ENCODE measurements at regions not wholly inside any gene's neighbourhood (a gene's known extent, or its start where the extent isn't known, plus 50 kb on each side); places are given as distances from the start of the nearest gene placed in this dataset.
"Not testable (repeated sequence)": the region's sequence is repeated elsewhere in the genome, so short reads cannot be mapped to it uniquely, and the experiment has no call there.

DNA sequence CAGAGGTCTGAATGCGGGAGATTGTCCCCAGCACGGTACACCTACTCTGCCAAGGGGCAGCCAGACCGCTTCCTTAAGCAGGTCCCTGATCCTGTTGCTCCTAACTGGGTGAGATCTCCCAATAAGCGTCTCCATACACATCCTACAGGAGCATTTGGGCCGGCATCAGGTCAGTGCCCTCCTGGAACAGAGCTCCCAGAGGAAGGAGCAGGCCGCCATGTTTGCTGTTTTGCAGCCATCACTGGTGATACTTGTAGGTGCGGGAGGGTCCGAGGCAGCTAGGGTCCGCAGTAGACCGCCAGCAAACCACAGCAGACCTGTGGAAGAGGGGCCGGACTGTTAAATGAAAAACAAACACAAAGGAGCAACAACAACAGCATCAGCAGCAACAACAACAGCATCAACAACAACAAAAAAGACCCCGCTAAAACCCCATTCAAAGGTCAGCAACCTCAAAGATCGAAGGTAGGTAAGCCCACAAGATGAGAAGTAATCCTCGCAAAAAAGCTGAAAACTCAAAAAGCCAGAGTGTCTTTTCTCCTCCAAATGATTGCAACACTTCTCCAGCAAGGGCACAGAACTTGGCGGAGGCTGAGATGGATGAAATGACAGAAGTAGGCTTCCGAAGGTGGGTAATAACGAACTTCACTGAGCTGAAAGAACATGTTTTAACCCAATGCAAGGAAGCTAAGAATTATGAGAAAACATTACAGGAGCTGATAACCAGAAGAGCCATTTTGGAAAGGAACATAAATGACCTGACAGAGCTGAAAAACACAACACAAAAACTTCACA is 79.0 kb upstream of the CDH7 start:
- DNase-seq = no peak

DNA sequence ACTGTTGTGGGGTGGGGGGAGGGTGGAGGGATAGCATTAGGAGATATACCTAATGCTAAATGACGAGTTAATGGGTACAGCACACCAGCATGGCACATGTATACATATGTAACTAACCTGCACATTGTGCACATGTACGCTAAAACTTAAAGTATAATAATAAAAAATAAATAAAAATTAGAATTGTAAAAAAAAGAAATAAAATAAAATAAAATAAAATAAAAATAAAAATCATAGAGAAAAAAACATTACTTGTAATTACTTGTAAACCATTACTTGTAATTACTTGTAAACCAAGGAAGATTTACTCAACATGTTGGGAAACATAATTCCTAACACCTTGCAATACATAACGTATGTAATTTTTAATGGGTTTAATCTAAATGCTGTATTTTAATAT is 80.7 kb upstream of the CDH7 start:
- DNase-seq = not testable (repeated sequence)

DNA sequence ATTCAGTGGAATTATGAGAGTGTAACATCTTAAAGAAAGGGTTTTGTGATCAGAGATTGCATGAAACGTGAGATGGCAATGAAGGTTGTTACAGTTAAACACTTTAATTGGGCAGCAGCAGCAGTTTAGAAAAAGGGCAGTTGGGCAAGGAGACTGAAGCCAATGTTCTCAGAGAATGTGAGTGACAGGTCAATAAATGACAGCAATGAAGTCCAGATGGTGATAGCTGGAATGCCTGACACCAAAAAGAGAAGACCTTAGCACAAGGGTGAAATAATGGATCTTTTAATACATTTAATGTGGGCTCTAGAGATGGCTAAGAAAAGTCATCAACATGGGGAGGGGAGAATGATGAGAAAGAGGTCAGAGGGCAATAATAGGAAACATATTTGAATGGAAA is 89.4 kb upstream of the CDH7 start:
- no peak for DNase-seq

DNA sequence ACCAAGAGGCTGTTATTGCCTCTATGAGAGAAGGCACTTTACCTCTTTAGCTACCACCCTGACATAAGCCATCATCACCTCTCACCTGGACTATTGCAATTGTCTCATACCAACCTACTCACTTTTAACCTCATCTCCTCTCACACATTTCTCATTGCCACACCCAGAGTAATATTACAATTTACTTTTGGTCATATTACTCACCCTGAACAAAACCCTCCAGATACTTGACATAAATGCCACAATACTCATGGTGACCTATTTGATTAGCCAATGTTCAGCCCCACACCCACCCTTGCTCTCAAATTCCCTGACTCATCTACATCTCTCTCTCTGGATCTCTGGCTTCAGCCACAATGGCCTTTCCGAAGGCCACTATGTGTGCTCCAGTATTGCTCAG is 90.9 kb upstream of the CDH7 start:
- peak; percentile 8 for DNase-seq

DNA sequence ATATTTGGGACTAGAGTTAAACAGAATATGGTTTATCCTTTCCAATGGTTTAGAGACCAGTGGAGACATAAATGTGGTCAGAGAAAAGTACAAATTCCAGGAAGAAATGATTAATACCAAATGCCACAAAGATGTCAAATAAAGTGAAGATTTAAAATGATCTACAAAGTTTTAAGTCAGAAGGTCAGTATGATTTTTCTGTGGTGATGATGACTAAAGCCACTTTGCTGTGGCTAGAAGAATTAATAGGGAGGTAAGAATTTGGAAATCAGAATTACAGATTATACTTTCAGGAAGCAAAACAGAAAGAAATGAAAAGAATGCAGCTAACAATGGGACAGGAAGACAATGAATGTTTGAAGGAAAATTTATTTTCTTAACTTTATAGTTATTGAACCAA is 91.5 kb upstream of the CDH7 start:
- peak; percentile 5 for DNase-seq

DNA sequence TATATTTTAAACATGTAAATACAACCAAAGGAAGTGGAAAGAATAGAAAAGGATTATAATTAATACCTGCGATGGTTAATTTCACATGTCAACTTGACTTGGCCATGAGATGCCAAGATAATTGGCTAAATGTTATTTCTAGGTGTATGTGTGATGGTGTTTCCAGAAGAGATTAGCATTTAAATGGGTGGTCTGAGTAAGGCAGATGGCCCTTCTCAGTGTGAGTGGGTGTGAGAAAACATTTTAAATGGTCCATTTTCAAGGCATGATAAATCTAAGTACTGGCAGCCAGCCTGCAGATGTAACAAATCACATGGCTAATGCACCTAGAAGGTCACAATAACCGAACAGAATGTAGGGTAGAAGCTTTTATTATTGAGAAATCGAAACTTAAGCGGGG is 99.6 kb upstream of the CDH7 start:
- no peak for DNase-seq

DNA sequence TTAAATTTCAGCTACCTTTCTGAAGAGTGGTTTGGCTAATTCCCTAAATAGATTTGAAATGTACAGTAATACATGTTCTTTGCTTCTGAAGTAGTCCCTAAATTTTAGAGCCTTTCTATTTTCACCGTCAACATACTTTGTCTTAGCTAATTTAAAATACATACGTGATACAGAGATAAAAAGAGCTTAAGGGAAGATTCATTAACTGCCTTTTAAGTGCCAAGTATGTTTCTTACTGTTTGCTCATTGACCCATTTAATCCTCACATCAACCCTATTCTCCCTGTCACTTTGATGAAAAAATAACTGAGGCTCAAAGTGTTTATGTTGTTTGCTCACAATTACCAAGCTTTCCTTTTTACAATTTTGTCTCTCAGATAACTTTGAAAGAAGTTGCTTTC is 118.6 kb upstream of the CDH7 start:
- DNase-seq = no peak

DNA sequence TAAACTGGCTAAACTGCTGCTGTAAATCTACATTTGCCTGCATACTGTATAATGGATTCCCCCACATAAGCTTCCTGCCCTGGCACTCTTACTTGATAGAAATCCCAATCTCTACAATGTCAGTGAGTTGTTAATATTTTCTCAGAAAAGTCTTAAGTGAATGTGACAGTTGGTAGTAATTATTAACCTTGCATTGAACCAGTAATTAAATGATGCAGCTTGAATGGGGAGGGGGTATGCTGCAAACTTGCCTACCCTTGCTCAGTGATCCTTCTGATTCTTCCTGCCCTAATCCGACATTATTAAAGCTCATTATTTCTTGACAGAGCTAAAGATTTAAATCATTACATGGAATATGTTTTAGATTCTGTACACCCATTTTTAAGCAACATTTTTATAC is 119.0 kb upstream of the CDH7 start:
- DNase-seq = no peak

DNA sequence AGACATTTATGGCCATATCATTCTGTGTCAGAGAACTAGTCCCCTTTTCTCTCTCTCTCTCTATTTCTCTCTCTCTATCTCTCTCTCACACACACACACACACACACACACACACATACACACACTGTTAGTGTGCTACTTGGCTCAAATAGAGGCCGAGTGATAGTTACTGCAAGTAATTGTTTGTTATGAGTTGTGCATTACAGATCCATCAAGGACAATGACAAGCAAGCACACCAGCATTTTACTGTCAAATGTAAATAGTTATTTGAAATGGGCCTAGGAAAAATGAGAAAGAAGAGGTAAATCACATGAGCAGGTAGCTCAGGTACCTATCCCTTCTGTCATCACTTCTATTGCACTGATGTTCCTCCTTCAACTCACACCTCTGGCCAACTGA is 122.4 kb upstream of the CDH7 start:
- DNase-seq = no peak

DNA sequence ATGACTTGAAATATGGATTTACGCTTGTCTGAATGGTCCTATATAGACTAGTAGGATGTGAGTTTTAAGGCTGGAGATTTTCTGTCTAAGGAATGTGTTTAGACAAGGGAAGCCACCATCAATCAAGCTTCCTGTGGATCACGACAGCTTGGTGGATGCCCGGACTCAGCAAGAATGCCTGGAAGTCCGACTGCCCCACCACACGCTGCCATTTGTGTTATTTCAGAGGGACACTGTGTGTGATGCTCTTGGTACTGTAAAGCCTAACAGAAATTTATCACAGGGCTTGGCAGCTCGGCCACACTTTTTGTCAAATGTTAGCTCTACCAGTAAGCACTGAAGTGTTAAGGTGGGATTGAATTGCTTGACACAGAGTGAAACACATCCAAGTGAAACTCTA is 127.1 kb upstream of the CDH7 start:
- no peak for DNase-seq

DNA sequence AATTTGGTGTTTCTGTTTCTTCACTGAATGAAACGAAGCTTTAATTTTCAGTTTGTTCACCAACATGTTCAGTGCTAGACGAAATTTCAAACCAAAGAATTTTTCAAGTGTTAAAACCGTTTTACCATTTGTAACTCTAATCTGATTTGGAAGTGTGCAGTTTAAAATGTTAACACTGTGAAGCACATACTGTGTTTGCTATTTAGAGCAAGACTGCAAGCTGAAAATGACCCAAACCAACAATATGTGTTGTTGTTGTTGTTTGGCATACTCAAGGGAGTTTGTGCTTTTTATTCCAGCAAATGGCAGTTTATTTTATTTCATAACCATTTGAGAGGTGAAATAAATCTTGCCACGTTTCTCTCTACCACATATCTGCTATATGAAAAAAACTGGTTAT is 128.4 kb upstream of the CDH7 start:
- DNase-seq = no peak

DNA sequence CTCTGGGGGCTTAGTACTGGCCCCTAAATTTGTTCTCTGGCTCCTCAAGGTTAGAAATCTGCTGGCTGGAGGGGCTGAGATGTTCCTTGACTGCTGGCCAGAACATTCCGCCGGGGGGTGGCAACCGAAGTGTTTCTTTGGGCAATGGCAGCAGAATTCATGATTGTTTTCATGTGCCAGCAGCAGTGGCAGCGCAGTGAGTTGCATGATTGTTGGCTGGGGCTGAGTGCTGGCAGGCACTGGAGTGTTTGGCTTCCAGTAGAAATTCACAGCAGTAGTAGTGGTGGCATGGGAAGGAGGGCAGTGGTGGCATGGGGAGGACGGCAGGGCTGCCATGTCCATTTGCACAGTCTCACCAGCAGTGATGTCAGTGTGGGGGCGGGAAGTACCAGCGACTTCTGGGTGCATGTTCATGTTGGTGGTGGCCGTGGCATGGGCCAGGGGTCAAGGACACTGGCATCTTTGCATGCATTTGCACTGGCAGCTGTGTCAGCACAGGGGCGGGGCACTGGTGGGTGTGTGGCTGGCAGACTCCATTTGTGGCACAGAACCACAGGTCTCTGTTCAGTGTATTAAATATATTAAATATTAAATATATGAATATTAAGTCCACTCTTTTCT is 130.6 kb upstream of the CDH7 start:
- no peak for DNase-seq

DNA sequence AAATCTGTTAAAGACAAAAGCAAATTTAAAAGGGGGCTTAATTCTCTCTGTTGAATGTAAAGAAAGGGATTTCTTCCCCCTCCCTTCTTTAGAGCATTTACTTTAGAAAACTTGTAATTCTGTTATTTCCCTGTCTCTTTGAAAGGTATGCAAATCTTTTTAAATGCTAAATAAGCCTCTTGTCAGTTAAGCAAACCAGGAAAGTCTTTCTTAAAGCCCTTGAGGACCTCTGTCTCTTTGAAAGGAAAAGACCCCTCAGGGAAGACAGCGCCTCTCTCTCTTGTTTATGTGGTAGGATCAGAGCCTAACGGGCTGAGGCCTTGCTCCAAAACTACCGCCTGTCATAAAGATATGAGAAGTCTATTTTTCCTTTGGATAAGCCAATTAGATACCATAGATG is 139.9 kb upstream of the CDH7 start:
- no peak for DNase-seq

DNA sequence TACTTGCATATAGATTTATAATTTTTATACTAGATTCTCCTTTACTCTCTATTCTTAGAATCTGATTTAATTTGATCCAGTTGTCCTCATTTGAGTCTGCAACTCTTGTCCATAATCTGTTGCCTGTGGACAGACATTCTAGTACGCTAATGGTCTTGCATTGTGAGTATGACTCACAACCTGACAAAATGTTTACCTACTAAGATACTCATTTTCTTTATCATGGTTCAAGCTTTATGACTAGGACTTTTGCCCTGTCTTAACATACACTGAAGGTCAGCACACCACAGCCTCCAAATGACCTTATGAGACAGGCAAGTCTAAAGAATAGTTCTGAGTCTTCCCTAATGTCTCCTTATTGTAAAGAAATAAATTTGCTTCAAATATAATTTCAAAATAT is 142.3 kb upstream of the CDH7 start:
- DNase-seq = no peak

DNA sequence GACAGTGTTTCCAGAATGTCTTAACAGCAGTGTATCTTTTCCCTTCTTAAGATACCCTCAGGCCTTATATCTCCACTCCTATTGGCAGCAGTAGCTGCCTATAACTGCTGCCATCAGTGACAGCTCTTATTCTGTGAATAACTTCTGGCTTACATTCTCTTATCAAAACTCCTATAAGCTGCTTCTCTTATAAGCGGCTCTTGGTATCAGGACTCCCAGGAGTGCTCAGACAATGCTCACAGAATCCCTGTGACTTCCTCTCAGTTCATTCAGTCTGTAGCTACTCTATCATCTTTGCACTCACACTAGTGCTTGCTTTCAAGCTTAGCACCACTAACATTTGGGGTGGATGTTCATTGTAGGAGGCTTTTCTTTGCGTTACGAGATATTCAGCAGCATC is 143.7 kb upstream of the CDH7 start:
- no peak for DNase-seq

DNA sequence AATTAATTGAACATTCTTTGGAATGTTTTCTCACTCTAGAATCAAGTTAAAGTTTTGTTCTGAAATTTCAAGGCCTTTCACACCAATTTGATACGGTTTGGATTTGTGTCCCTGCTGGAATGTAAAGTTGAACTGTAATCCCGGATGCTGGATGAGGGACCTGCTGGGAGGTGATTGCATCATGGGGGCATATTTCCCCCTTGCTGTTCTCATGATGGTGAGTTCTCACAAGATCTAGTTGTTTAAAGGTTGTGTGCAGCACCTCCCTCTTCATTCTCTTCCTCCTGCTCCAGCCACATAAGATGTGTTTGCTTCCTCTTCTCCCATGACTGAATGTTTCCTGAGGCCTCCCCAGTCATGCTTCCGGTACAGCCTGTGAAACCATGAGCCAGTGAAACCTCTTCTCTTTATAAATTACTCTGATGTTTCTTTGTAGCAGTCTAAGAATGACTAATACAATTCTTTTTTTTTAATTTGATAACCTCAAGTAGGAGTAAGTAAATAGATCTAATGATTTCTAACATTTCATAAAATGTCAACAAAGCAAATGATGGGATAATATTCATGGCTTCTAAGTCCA is 144.2 kb upstream of the CDH7 start:
- no peak for DNase-seq

DNA sequence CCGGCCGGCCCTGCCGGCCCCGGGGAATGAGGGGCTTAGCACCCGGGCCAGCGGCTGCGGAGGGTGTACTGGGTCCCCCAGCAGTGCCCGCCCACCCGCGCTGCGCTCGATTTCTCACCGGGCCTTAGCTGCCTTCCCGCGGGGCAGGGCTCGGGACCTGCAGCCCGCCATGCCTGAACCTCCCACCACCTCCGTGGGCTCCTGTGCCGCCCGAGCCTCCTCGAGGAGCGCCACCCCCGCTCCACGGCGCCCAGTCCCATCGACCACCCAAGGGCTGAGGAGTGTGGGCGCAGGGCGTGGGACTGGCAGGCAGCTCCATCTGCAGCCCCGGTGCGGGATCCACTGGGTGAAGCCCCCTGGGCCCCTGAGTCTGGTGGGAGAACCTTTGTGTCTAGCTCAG is 145.5 kb upstream of the CDH7 start:
- not testable (repeated sequence) for DNase-seq

DNA sequence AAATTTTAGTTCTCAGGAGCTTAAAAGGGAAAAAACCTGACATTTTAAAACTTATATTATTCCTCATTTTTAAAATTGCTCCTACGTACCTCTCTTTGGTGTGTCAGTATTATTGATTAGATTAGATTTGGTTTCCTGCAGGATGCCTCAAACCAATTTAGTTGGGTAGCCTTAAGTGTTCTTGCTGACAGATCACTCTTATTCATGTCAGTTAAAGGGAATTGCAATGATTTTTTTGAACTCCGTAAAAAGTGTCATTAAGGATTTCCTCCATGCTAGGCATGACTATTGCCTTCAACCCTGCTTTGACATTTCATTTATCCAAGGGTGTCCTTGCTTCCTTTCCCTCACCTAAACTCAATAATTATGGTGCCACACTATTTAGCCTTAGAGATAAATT is 149.0 kb upstream of the CDH7 start:
- DNase-seq = no peak

DNA sequence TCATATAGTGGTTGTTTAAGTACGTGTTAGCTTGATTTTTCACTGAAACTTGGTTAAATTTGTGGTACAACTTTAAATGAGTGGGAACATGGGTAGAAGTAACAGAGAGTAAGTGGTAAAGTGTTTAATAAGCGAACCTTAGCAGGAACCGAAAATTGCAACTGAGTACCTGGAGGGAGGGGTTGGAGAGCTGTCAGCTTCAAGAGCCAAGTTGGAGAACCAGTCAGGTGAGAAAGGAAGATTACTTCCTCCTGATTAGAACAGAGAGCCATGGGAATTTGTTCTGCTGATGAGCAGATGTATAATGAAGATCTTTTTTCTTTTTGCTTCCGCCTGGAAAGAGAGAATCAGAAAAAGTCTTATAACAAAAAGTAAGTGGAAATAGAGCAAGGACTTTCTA is 158.4 kb upstream of the CDH7 start:
- DNase-seq = no peak

DNA sequence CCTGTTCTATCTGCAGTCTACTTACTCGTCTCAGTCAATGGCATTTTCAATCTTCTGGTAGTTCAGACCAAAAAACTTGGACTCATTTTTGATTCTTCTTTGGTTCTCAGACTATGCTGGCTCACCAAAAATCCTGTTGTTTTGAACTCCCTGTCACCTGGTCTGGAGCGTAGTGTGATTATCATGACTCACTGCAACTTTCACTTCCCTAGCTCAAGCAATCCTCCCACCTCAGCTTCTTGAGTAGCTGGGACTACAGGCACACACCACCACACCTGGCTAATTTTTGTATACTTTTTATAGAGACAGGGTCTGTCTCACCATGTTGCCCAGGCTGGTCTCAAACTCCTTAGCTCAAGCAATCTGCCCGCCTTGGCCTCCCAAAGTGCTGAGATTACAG is 163.3 kb upstream of the CDH7 start:
- no peak for DNase-seq

DNA sequence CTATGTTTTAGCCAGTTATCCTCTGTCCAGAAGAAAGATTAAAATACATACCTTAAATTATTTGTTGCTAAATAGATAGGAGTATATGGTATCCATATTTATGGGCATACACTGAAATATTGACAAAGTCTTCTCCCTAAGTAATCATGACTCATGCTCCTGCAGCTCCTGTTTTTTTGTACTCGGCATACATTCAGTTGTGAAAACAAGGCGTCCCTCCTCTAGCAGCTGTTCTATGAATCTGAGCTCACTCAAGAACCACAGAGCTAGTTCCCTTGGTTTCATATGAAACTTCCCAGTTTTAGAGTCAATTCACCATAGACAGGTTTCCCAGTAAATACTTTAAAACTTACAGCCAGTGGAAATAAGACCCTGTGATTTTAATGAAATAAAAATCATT is 168.7 kb upstream of the CDH7 start:
- DNase-seq = not testable (repeated sequence)

DNA sequence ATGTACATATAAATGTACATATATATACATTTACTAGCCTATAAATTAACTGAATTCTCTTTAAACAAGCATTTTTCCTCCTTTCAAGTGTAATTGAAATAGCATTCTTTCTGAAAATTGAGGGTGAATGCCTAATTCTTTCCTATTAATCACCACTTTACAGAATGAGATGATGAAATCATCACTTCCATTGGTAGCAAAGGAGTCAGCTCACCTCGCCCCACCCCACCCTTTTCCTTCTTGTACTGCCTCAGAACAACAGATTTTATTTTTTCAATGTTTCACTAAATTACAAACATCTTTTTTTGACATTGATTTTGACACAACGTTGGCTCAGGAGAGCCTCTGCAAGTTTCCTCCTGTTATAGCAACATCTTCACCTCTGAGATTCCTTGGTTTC is 181.9 kb upstream of the CDH7 start:
- DNase-seq = no peak

DNA sequence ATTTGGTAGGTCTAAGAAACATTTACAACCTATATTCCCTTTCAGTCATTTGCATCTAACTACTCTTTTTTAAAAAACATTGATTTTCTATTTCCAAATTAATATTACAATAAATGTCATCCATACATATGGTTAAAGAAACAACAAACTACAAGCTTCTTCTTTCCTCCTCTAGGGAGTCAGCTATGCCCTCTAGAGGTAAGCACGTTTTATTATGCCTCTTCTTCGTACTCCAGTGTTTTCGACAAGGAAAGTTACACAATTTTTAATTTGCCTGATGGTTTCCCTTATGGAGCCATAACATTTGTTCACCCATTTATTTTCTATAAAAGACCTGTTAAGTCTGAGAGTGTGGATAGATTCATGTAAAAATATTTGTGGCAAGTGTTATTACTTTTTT is 183.4 kb upstream of the CDH7 start:
- DNase-seq = peak; percentile 16

DNA sequence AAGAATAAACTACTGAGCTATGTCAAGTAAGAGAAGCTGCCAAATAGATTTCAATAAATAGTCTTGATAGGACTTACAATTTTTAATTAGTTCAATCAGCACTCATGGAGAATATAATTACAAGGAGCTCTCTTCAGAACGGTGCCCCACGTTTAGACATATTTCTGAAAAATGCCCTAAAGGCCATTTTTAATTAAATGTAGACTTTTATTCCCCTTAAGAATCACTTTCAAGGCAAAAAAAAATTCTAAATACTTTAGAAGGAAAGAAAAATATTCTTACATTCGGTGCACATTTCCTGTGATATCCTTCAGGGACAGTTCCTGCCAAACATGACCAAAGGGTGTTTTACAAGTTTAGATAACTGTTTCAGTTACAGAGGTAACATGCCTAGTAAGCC is 202.5 kb upstream of the CDH7 start:
- DNase-seq = no peak

DNA sequence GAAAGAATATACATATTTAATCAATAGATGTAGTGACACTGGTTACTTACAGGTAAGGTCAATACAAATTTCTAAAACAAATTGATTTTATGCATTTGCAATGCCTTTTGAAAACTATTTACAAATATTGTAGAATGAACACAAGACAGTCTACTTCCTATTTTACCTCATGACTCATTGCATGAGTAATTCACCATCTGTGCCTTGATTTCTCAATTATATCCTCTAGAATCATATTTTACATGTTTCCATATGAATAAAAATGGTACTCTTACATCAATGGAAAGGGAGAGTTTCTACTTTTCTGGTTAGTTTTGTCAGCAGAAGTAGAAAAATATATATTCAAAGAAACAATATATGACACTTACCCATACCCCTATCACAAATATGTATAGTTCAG is 203.8 kb upstream of the CDH7 start:
- no peak for DNase-seq
